ENCODE measurements at regions not wholly inside any gene's neighbourhood (a gene's known extent, or its start where the extent isn't known, plus 50 kb on each side); places are given as distances from the start of the nearest gene placed in this dataset.

GRCh38 chr3:148600902-148601765 is 96.6 kb upstream of the AGTR1 start:
- TF ChIP-seq CTCF (IDR thresholded peaks at IDR 0.05), result no peak
- no peak for TF ChIP-seq POLR2A (IDR thresholded peaks at IDR 0.05; ENCODE audit: low read depth)
- no peak for TF ChIP-seq EP300 (IDR thresholded peaks at IDR 0.05)
- no peak for TF ChIP-seq POLR2AphosphoS5 (IDR thresholded peaks at IDR 0.05)
